Neural cell (in vitro differentiated cells): ENCODE measurements at regions not wholly inside any gene's neighbourhood (a gene's known extent, or its start where the extent isn't known, plus 50 kb on each side); places are given as distances from the start of the nearest gene placed in this dataset.

Source experiments
- CTCF ChIP-seq: fragments of 450-650 bp; IDR thresholded peaks from 2 replicates; pipeline ENCODE4 v1.5.1; 2014; ENCODE audit warnings: antibody characterized with exemption, mild to moderate bottlenecking, moderate library complexity; ENCODE audit not compliant: poor library complexity, severe bottlenecking
- EP300 ChIP-seq: fragments of 450-650 bp; conservative IDR thresholded peaks from 2 replicates; pipeline ENCODE4 v1.6.1; 2014; ENCODE audit warnings: antibody characterized with exemption, mild to moderate bottlenecking, moderate library complexity; ENCODE audit not compliant: poor library complexity, severe bottlenecking
- EZH2 ChIP-seq: fragments of 200-600, 300-800 bp; shearing (Covaris generic), sonication (generic); IDR thresholded peaks from 2 replicates; pipeline ENCODE4 v1.6.1; 2014; ENCODE audit warnings: antibody characterized with exemption, low read length, borderline replicate concordance, mild to moderate bottlenecking; ENCODE audit not compliant: insufficient read depth, poor library complexity, severe bottlenecking
- MXI1 ChIP-seq: fragments of 450-650 bp; conservative IDR thresholded peaks from 2 replicates; pipeline ENCODE4 v1.6.1; 2014; ENCODE audit warnings: antibody characterized with exemption, mild to moderate bottlenecking; ENCODE audit not compliant: poor library complexity, severe bottlenecking
- POLR2AphosphoS5 ChIP-seq: IDR thresholded peaks from 2 replicates; pipeline ENCODE4 v1.6.1; 2012
- RAD21 ChIP-seq: fragments of 450-650 bp; conservative IDR thresholded peaks from 2 replicates; pipeline ENCODE4 v1.6.1; 2014; ENCODE audit warnings: antibody characterized with exemption, mild to moderate bottlenecking, moderate library complexity
- REST ChIP-seq: IDR thresholded peaks from 2 replicates; pipeline ENCODE4 v1.6.1; 2012; ENCODE audit warnings: borderline replicate concordance
- TAF1 ChIP-seq: IDR thresholded peaks from 2 replicates; pipeline ENCODE4 v1.6.1; 2012; ENCODE audit warnings: low read depth

- TF ChIP-seq TAF1 (no peak), CTCF (no peak), MXI1 (no peak), EP300 (no peak), POLR2AphosphoS5 (no peak), EZH2 (no peak), REST (no peak), RAD21 (no peak)
These were observed 135.9 kb upstream of the RAD23B start for GRCh38 chr9:107147134-107147533.
